MM.1S (cell line): ENCODE measurements at regions not wholly inside any gene's neighbourhood (a gene's known extent, or its start where the extent isn't known, plus 50 kb on each side); places are given as distances from the start of the nearest gene placed in this dataset.

ENCODE experiments used
- CTCF ChIP-seq: fragments of 300-600 bp; sonication (generic); IDR thresholded peaks from 2 replicates; pipeline ENCODE4 v1.5.1; 2016; ENCODE audit warnings: antibody characterized with exemption, low read length, mixed read lengths
- EZH2 ChIP-seq: fragments of 300-600 bp; sonication (generic); optimal IDR thresholded peaks from 2 replicates; pipeline ENCODE3; 2017; ENCODE audit warnings: low read depth, mild to moderate bottlenecking, antibody characterized with exemption, low read length, mixed read lengths
- EZH2phosphoT487 ChIP-seq: fragments of 300-600 bp; sonication (generic); IDR thresholded peaks from 2 replicates; pipeline ENCODE4 v1.6.1; 2018; ENCODE audit warnings: antibody characterized with exemption, low read length

GRCh38 chr6:106912091-106912490 lies 62.4 kb downstream of the CD24 start:
- TF ChIP-seq EZH2phosphoT487 (no peak), EZH2 (no peak), CTCF (no peak)
